ENCODE measurements at regions not wholly inside any gene's neighbourhood (a gene's known extent, or its start where the extent isn't known, plus 50 kb on each side); places are given as distances from the start of the nearest gene placed in this dataset.

GRCh38 chr6:76553256-76553655, 480.8 kb upstream of the IMPG1 start:
- ChIA-PET CTCF (no interaction called here), POLR2A (ENCODE audit: low non-redundant PET) (no interaction called here)
- Histone ChIP-seq H3K36me3 (ENCODE audit: insufficient read depth, low read length, poor library complexity, severe bottlenecking) (no peaks in the 10 kb centered on the region), H3K4me1 (ENCODE audit: insufficient read depth, low read length, poor library complexity, severe bottlenecking) (no peaks in the 10 kb centered on the region), H3K27ac (ENCODE audit: low read depth, low read length, poor library complexity, severe bottlenecking) (no peak overlapping the region), H3K4me3 (ENCODE audit: low read depth, low read length, poor library complexity, severe bottlenecking) (no peak overlapping the region), H3K27me3 (replicated peaks; ENCODE audit: insufficient read depth, low read depth, low read length, poor library complexity) (no peaks in the 10 kb centered on the region), H3K9me3 (ENCODE audit: low read depth, low read length, poor library complexity, severe bottlenecking) (peaks cover 21% of the 10 kb centered on the region)
- intact Hi-C loops (cut with micrococcal nuclease; ENCODE audit: unreplicated experiment) = no loop called here
- no TSS peak for BruUV-seq (replicated peaks)
- no peak for DNase-seq (ENCODE audit: low spot score)
- no peak for TF ChIP-seq CTCF (conservative IDR thresholded peaks at IDR 0.05; ENCODE audit: low read depth, low read length)
- no peak for TF ChIP-seq EZH2 (IDR thresholded peaks at IDR 0.05; ENCODE audit: borderline replicate concordance, low read depth, low read length, poor library complexity, severe bottlenecking)

GRCh38 chr6:76552268-76552667, 479.8 kb upstream of the IMPG1 start:
- Histone ChIP-seq H3K9me3 (ENCODE audit: low read depth, low read length, poor library complexity, severe bottlenecking) (peaks cover 30% of the 10 kb centered on the region), H3K27ac (ENCODE audit: low read depth, low read length, poor library complexity, severe bottlenecking) (no peak overlapping the region), H3K27me3 (replicated peaks; ENCODE audit: insufficient read depth, low read depth, low read length, poor library complexity) (no peaks in the 10 kb centered on the region), H3K4me1 (ENCODE audit: insufficient read depth, low read length, poor library complexity, severe bottlenecking) (no peaks in the 10 kb centered on the region), H3K36me3 (ENCODE audit: insufficient read depth, low read length, poor library complexity, severe bottlenecking) (no peaks in the 10 kb centered on the region), H3K4me3 (ENCODE audit: low read depth, low read length, poor library complexity, severe bottlenecking) (no peak overlapping the region)
- CTCF ChIA-PET = no interaction called here
- BruUV-seq (replicated peaks) = no TSS peak
- intact Hi-C loops (cut with micrococcal nuclease; ENCODE audit: unreplicated experiment) = no loop called here
- no peak for DNase-seq (ENCODE audit: low spot score)
- POLR2A ChIA-PET (ENCODE audit: low non-redundant PET) = no interaction called here
- TF ChIP-seq EZH2 (IDR thresholded peaks at IDR 0.05; ENCODE audit: borderline replicate concordance, low read depth, low read length, poor library complexity, severe bottlenecking) (no peak), CTCF (conservative IDR thresholded peaks at IDR 0.05; ENCODE audit: low read depth, low read length) (no peak)

DNA sequence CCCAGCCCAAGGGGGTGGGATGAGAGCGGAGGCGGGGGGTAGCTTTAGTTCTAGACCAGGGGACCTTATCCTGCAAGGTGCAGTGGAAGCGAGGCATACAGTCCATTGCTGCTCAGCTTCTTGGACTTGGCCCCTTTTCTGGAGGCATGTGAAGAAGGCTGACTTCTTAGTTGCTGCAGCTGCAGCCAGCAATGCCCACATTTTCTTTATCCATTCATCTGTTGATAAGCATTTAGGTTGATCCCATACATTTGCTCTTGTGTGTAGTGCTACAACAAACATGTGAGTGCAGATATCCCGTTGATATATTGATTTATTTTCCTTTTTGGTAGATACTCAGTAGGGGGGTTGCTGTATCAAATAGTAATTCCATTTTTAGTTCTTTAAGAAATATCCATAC, 461.2 kb upstream of the IMPG1 start:
- POLR2A ChIA-PET (ENCODE audit: low non-redundant PET) = no interaction called here
- intact Hi-C loops (cut with micrococcal nuclease; ENCODE audit: unreplicated experiment) = no loop called here

More for the DNA sequence above, 461.2 kb upstream of the IMPG1 start:
- Histone ChIP-seq H3K27ac (ENCODE audit: low read depth, low read length, poor library complexity, severe bottlenecking) (no peak overlapping the region), H3K4me1 (ENCODE audit: insufficient read depth, low read length, poor library complexity, severe bottlenecking) (no peaks in the 10 kb centered on the region), H3K27me3 (replicated peaks; ENCODE audit: insufficient read depth, low read depth, low read length, poor library complexity) (no peaks in the 10 kb centered on the region), H3K36me3 (ENCODE audit: insufficient read depth, low read length, poor library complexity, severe bottlenecking) (no peaks in the 10 kb centered on the region), H3K9me3 (ENCODE audit: low read depth, low read length, poor library complexity, severe bottlenecking) (peaks cover 22% of the 10 kb centered on the region), H3K4me3 (ENCODE audit: low read depth, low read length, poor library complexity, severe bottlenecking) (no peak overlapping the region)
- CTCF ChIA-PET = no interaction called here
- BruUV-seq (replicated peaks) = no TSS peak
- TF ChIP-seq CTCF (conservative IDR thresholded peaks at IDR 0.05; ENCODE audit: low read depth, low read length) = no peak
- TF ChIP-seq EZH2 (IDR thresholded peaks at IDR 0.05; ENCODE audit: borderline replicate concordance, low read depth, low read length, poor library complexity, severe bottlenecking) = no peak
- no peak for DNase-seq (ENCODE audit: low spot score)

All from A673 (cell line).